GM06990 (cell line): ENCODE measurements at regions not wholly inside any gene's neighbourhood (a gene's known extent, or its start where the extent isn't known, plus 50 kb on each side); places are given as distances from the start of the nearest gene placed in this dataset.

ENCODE experiments used
- DNase-seq: peaks from one replicate; pipeline ENCODE4 v3.0.0-alpha.2; 2011; ENCODE audit not compliant: insufficient read length; ENCODE audit errors: extremely low read depth
- H3K27me3 ChIP-seq: replicated peaks from 2 replicates; pipeline ENCODE4 v1.6.0; 2011; ENCODE audit warnings: low read length; ENCODE audit not compliant: control insufficient read depth, insufficient read depth
- H3K36me3 ChIP-seq: 2 replicates; pipeline ENCODE4 v1.5.1; 2011; ENCODE audit warnings: low read length; ENCODE audit not compliant: control insufficient read depth, insufficient read depth
- H3K4me3 ChIP-seq: replicated peaks from 2 replicates; pipeline ENCODE4 v1.5.1; 2011; ENCODE audit warnings: low read depth, mild to moderate bottlenecking, control low read depth, low read length
- TF ChIP-seq, protein P1 (sequence below): IDR thresholded peaks from 2 replicates; pipeline ENCODE4 v1.5.1; 2011; ENCODE audit warnings: low read length, control low read depth, mild to moderate bottlenecking, inconsistent platforms; ENCODE audit not compliant: insufficient read depth, poor library complexity, severe bottlenecking

DNA sequence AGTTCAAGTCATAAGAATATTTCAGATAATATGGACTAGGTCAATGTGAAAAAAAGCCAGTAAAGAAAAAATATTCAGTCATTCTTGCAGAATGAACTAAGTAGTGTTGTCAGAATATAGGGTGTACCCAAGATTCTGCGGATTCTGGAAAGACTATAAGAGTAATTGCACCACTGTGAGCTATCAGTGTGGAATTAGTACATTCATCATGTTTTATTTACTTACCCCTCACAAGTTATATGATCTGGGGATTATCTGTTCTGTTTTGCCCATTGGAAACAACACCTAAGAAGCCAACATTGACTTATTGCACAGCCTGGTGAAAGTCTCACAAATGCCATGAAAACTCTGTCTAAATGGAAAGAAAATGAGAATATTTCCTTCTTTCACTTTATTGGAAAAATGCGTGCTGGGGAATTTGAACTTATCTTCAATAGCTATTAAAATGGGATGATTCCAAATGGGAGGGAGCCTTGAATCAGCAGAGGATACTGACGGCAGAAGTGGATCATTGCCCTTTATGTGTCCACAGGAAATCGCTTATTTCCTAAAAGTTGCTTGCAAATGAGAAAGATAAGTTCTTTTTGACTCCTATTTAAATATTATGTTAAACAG is 563.3 kb upstream of the POM121L12 start:
- TF ChIP-seq, protein P1, sequence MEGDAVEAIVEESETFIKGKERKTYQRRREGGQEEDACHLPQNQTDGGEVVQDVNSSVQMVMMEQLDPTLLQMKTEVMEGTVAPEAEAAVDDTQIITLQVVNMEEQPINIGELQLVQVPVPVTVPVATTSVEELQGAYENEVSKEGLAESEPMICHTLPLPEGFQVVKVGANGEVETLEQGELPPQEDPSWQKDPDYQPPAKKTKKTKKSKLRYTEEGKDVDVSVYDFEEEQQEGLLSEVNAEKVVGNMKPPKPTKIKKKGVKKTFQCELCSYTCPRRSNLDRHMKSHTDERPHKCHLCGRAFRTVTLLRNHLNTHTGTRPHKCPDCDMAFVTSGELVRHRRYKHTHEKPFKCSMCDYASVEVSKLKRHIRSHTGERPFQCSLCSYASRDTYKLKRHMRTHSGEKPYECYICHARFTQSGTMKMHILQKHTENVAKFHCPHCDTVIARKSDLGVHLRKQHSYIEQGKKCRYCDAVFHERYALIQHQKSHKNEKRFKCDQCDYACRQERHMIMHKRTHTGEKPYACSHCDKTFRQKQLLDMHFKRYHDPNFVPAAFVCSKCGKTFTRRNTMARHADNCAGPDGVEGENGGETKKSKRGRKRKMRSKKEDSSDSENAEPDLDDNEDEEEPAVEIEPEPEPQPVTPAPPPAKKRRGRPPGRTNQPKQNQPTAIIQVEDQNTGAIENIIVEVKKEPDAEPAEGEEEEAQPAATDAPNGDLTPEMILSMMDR, result no peak
- H3K27me3 ChIP-seq, result no peaks in the 10 kb centered on the region
- no peak overlapping the region for H3K4me3 ChIP-seq
- no peaks in the 10 kb centered on the region for H3K36me3 ChIP-seq
- DNase-seq, result no peak

DNA sequence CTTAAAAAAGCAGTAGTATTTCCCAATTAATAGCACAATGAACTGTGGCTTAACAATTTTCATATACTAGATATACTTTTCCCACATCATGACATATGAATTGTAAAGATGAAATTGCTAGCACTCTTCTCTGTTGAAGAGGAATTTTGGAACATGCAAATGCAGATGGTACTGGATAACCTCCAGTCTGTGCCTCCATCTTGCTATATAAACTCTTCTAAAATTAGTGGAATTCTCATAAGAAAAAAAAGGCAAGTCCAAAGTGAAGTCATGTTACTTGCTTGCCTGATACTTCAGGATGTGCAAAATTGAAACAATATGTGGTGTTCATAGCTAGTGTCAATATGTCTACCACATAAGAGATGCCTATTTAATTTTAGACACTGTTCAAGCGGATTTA is 570.2 kb upstream of the POM121L12 start:
- Histone ChIP-seq H3K4me3 (no peak overlapping the region), H3K27me3 (no peaks in the 10 kb centered on the region), H3K36me3 (no peaks in the 10 kb centered on the region)
- TF ChIP-seq, protein P1, result no peak
- no peak for DNase-seq

DNA sequence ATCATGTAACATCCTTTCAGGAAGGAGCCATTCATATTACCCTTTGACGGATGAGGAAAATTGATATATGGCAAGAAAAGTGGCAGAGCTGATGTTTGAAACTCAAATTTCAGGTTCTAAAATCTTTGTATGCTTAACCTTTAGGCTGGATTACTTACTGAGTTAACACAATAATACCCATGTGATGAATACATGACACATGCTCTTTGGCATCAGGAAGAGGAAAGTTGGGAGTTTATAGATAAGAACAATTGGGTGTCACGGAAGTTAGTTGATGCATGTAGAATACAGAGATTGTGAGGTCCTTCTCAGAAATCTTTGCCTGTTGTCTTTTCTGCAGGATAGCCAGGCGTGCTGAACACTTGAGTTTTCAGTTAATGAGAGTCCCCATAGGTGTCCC is 572.1 kb upstream of the POM121L12 start:
- H3K4me3 ChIP-seq, result no peak overlapping the region
- TF ChIP-seq, protein P1, result no peak
- H3K36me3 ChIP-seq, result no peaks in the 10 kb centered on the region
- no peak for DNase-seq
- H3K27me3 ChIP-seq, result no peaks in the 10 kb centered on the region

- no peak for DNase-seq
- H3K27me3 ChIP-seq, result no peaks in the 10 kb centered on the region
- H3K36me3 ChIP-seq, result no peaks in the 10 kb centered on the region
- H3K4me3 ChIP-seq, result no peak overlapping the region
- TF ChIP-seq, protein P1, result no peak
These were observed 573.0 kb upstream of the POM121L12 start for GRCh38 chr7:52462474-52462873.

- H3K36me3 ChIP-seq, result no peaks in the 10 kb centered on the region
These were observed 579.9 kb upstream of the POM121L12 start for GRCh38 chr7:52455571-52455970.

More at GRCh38 chr7:52455571-52455970, 579.9 kb upstream of the POM121L12 start:
- Histone ChIP-seq H3K27me3 (no peaks in the 10 kb centered on the region), H3K4me3 (no peak overlapping the region)
- TF ChIP-seq, protein P1, result no peak
- no peak for DNase-seq
